GM23338 (cell line): ENCODE measurements at regions not wholly inside any gene's neighbourhood (a gene's known extent, or its start where the extent isn't known, plus 50 kb on each side); places are given as distances from the start of the nearest gene placed in this dataset.

Source experiments
- ATAC-seq: fragments of 200-7000 bp; cut with Tn5 transposase; 3 replicates; pipeline ENCODE4 v1.9.1; 2020
- DNase-seq: peaks from one replicate; pipeline ENCODE4 v3.0.0-alpha.2; 2015; ENCODE audit warnings: low spot score
- H2AFZ ChIP-seq: fragments of 200-600 bp; sonication (generic); 2 replicates; pipeline ENCODE4 v1.8.0; 2016; ENCODE audit warnings: antibody characterized with exemption, mild to moderate bottlenecking, moderate library complexity
- H3F3A ChIP-seq: fragments of 200-600 bp; sonication (generic); replicated peaks from 2 replicates; pipeline ENCODE4 v1.8.0; 2017; ENCODE audit warnings: antibody characterized with exemption, mixed run types, low read depth
- H3K27ac ChIP-seq: fragments of 200-600 bp; sonication (generic); 2 replicates; pipeline ENCODE4 v1.6.1; 2016; ENCODE audit warnings: low read depth
- H3K27me3 ChIP-seq: fragments of 200-600 bp; sonication (generic); 2 replicates; pipeline ENCODE4 v1.8.0; 2016; ENCODE audit warnings: mild to moderate bottlenecking, mixed run types, moderate library complexity; ENCODE audit not compliant: insufficient read depth
- H3K36me3 ChIP-seq: fragments of 200-600 bp; sonication (generic); 2 replicates; pipeline ENCODE4 v1.8.0; 2016; ENCODE audit warnings: mild to moderate bottlenecking; ENCODE audit not compliant: insufficient read depth
- H3K4me1 ChIP-seq: fragments of 200-600 bp; sonication (generic); 2 replicates; pipeline ENCODE4 v1.8.0; 2016; ENCODE audit warnings: mild to moderate bottlenecking, moderate library complexity; ENCODE audit not compliant: insufficient read depth
- H3K4me2 ChIP-seq: fragments of 200-600 bp; sonication (generic); 2 replicates; pipeline ENCODE4 v1.7.1; 2017; ENCODE audit warnings: mixed run types
- H3K4me3 ChIP-seq: fragments of 200-600 bp; sonication (generic); 2 replicates; pipeline ENCODE4 v1.6.1; 2016; ENCODE audit warnings: mixed run types
- H3K79me2 ChIP-seq: fragments of 200-600 bp; sonication (generic); replicated peaks from 2 replicates; pipeline ENCODE4 v1.8.0; 2017; ENCODE audit warnings: mild to moderate bottlenecking; ENCODE audit not compliant: insufficient read depth
- H3K9me2 ChIP-seq: fragments of 200-600 bp; sonication (generic); 2 replicates; pipeline ENCODE4 v1.8.0; 2017; ENCODE audit not compliant: insufficient read depth
- H4K20me1 ChIP-seq: fragments of 200-600 bp; sonication (generic); replicated peaks from 2 replicates; pipeline ENCODE4 v1.8.0; 2017; ENCODE audit warnings: mild to moderate bottlenecking; ENCODE audit not compliant: insufficient read depth
- H3K27ac Mint-ChIP-seq: 2 replicates; pipeline ENCODE4 v1.8.0; 2020; ENCODE audit warnings: inconsistent platforms, mild to moderate bottlenecking, moderate library complexity, mixed read lengths
- H3K27me3 Mint-ChIP-seq: 3 replicates; pipeline ENCODE4 v1.8.0; 2022; ENCODE audit warnings: low read depth, mild to moderate bottlenecking, moderate library complexity, mixed read lengths, inconsistent platforms; ENCODE audit not compliant: insufficient read depth, poor library complexity
- H3K36me3 Mint-ChIP-seq: 3 replicates; pipeline ENCODE4 v1.8.0; 2021; ENCODE audit warnings: low read depth, mild to moderate bottlenecking, inconsistent platforms, moderate library complexity, mixed read lengths
- H3K4me1 Mint-ChIP-seq: 3 replicates; pipeline ENCODE4 v1.8.0; 2020; ENCODE audit warnings: mild to moderate bottlenecking, inconsistent platforms, mixed read lengths
- H3K4me3 Mint-ChIP-seq: 3 replicates; pipeline ENCODE4 v1.8.0; 2021; ENCODE audit warnings: moderate library complexity, mild to moderate bottlenecking, inconsistent platforms, mixed read lengths
- H3K9me3 Mint-ChIP-seq: 3 replicates; pipeline ENCODE4 v1.8.0; 2020; ENCODE audit warnings: moderate library complexity, mild to moderate bottlenecking, inconsistent platforms, mixed read lengths
- CREB1 ChIP-seq: fragments of 250-450 bp; sonication (Bioruptor Pico); IDR thresholded peaks from 2 replicates; pipeline ENCODE4 v1.5.0; 2020; ENCODE audit warnings: low read depth, mild to moderate bottlenecking, moderate library complexity
- EZH2 ChIP-seq: fragments of 200-600 bp; sonication (generic); IDR thresholded peaks from one replicate; pipeline ENCODE4 v1.8.0; 2017; ENCODE audit warnings: antibody characterized with exemption, mild to moderate bottlenecking, low read depth; ENCODE audit not compliant: unreplicated experiment
- EZH2phosphoT487 ChIP-seq: fragments of 200-600 bp; sonication (generic); IDR thresholded peaks from one replicate; pipeline ENCODE4 v1.8.1; 2018; ENCODE audit warnings: antibody characterized with exemption; ENCODE audit not compliant: unreplicated experiment
- JUNB ChIP-seq: IDR thresholded peaks from one replicate; pipeline ENCODE4 v1.6.1; 2016; ENCODE audit warnings: antibody characterized with exemption; ENCODE audit not compliant: unreplicated experiment
- NANOG ChIP-seq: IDR thresholded peaks from 2 replicates; pipeline ENCODE4 v1.6.1; 2016; ENCODE audit warnings: antibody characterized with exemption, borderline replicate concordance
- POLR2AphosphoS5 ChIP-seq: IDR thresholded peaks from 2 replicates; pipeline ENCODE4 v1.6.1; 2016; ENCODE audit warnings: antibody characterized with exemption, low read depth
- STAT1 ChIP-seq: IDR thresholded peaks from one replicate; pipeline ENCODE4 v1.6.1; 2016; ENCODE audit warnings: antibody characterized with exemption; ENCODE audit not compliant: unreplicated experiment
- ZNF114 ChIP-seq: fragments of 250-450 bp; sonication (Bioruptor Pico); IDR thresholded peaks from 2 replicates; pipeline ENCODE4 v1.5.0; 2020; ENCODE audit warnings: mild to moderate bottlenecking, moderate library complexity
- ZNF331 ChIP-seq: fragments of 250-450 bp; sonication (Bioruptor Pico); IDR thresholded peaks from 2 replicates; pipeline ENCODE4 v1.5.0; 2020; ENCODE audit warnings: low read depth, mild to moderate bottlenecking, moderate library complexity
- TF ChIP-seq, protein P1 (sequence below): IDR thresholded peaks from one replicate; pipeline ENCODE4 v1.6.1; 2018; ENCODE audit warnings: antibody characterized with exemption; ENCODE audit not compliant: unreplicated experiment
- TF ChIP-seq, protein P2 (sequence below): fragments of 250-450 bp; sonication (Bioruptor Pico); IDR thresholded peaks from 2 replicates; pipeline ENCODE4 v1.5.0; 2020; ENCODE audit warnings: mild to moderate bottlenecking, moderate library complexity
- TF ChIP-seq, protein P3 (sequence below): IDR thresholded peaks from 2 replicates; pipeline ENCODE4 v1.6.1; 2016; ENCODE audit warnings: antibody characterized with exemption
- TF ChIP-seq, protein P4 (sequence below), 2 experiments: fragments of 200-600 bp in 1 of 2; sonication (generic) in 1 of 2; conservative IDR thresholded peaks; 2 replicates each; pipeline versions ENCODE4 v1.5.1 to v1.6.1; 2016 to 2017; ENCODE audit warnings: antibody characterized with exemption in 2 of 2, low read depth in 2 of 2, mild to moderate bottlenecking in 2 of 2, moderate library complexity in 1 of 2

DNA sequence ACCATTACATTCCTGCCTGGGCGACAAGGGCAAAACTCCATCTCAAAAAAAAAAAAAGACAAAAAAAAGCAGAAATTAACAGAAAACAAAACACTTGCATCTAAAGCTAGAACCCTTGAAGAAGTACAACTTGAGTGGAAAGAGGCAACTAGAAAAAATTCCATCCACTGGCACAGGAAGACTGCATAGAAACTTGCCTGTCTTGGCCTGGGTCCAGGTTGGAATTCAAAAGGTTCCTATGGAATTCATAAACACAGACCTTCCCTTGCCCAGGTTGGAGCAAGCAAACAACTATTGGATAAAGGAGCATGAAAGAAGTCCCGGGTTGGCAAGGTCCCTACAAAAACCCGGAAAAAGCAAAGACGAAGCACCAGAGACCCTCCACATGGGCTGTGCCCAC lies 69.8 kb downstream of the CCDC71L start:
- H3K27me3 Mint-ChIP-seq = no peaks in the 10 kb centered on the region
- no peaks in the 10 kb centered on the region for H4K20me1 ChIP-seq
- H3F3A ChIP-seq = no peaks in the 10 kb centered on the region
- peaks cover 7% of the 10 kb centered on the region; the same call in 1 of the 2 replicates for H3K9me2 ChIP-seq
- TF ChIP-seq, protein P1, sequence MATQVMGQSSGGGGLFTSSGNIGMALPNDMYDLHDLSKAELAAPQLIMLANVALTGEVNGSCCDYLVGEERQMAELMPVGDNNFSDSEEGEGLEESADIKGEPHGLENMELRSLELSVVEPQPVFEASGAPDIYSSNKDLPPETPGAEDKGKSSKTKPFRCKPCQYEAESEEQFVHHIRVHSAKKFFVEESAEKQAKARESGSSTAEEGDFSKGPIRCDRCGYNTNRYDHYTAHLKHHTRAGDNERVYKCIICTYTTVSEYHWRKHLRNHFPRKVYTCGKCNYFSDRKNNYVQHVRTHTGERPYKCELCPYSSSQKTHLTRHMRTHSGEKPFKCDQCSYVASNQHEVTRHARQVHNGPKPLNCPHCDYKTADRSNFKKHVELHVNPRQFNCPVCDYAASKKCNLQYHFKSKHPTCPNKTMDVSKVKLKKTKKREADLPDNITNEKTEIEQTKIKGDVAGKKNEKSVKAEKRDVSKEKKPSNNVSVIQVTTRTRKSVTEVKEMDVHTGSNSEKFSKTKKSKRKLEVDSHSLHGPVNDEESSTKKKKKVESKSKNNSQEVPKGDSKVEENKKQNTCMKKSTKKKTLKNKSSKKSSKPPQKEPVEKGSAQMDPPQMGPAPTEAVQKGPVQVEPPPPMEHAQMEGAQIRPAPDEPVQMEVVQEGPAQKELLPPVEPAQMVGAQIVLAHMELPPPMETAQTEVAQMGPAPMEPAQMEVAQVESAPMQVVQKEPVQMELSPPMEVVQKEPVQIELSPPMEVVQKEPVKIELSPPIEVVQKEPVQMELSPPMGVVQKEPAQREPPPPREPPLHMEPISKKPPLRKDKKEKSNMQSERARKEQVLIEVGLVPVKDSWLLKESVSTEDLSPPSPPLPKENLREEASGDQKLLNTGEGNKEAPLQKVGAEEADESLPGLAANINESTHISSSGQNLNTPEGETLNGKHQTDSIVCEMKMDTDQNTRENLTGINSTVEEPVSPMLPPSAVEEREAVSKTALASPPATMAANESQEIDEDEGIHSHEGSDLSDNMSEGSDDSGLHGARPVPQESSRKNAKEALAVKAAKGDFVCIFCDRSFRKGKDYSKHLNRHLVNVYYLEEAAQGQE = no peak
- no peak for TF ChIP-seq JUNB
- TF ChIP-seq POLR2AphosphoS5 = no peak
- no peak for TF ChIP-seq CREB1
- no peak for TF ChIP-seq EZH2phosphoT487
- no peak for TF ChIP-seq EZH2
- no peak for TF ChIP-seq NANOG
- no peak for TF ChIP-seq ZNF114
- TF ChIP-seq STAT1 = no peak
- TF ChIP-seq, protein P2, sequence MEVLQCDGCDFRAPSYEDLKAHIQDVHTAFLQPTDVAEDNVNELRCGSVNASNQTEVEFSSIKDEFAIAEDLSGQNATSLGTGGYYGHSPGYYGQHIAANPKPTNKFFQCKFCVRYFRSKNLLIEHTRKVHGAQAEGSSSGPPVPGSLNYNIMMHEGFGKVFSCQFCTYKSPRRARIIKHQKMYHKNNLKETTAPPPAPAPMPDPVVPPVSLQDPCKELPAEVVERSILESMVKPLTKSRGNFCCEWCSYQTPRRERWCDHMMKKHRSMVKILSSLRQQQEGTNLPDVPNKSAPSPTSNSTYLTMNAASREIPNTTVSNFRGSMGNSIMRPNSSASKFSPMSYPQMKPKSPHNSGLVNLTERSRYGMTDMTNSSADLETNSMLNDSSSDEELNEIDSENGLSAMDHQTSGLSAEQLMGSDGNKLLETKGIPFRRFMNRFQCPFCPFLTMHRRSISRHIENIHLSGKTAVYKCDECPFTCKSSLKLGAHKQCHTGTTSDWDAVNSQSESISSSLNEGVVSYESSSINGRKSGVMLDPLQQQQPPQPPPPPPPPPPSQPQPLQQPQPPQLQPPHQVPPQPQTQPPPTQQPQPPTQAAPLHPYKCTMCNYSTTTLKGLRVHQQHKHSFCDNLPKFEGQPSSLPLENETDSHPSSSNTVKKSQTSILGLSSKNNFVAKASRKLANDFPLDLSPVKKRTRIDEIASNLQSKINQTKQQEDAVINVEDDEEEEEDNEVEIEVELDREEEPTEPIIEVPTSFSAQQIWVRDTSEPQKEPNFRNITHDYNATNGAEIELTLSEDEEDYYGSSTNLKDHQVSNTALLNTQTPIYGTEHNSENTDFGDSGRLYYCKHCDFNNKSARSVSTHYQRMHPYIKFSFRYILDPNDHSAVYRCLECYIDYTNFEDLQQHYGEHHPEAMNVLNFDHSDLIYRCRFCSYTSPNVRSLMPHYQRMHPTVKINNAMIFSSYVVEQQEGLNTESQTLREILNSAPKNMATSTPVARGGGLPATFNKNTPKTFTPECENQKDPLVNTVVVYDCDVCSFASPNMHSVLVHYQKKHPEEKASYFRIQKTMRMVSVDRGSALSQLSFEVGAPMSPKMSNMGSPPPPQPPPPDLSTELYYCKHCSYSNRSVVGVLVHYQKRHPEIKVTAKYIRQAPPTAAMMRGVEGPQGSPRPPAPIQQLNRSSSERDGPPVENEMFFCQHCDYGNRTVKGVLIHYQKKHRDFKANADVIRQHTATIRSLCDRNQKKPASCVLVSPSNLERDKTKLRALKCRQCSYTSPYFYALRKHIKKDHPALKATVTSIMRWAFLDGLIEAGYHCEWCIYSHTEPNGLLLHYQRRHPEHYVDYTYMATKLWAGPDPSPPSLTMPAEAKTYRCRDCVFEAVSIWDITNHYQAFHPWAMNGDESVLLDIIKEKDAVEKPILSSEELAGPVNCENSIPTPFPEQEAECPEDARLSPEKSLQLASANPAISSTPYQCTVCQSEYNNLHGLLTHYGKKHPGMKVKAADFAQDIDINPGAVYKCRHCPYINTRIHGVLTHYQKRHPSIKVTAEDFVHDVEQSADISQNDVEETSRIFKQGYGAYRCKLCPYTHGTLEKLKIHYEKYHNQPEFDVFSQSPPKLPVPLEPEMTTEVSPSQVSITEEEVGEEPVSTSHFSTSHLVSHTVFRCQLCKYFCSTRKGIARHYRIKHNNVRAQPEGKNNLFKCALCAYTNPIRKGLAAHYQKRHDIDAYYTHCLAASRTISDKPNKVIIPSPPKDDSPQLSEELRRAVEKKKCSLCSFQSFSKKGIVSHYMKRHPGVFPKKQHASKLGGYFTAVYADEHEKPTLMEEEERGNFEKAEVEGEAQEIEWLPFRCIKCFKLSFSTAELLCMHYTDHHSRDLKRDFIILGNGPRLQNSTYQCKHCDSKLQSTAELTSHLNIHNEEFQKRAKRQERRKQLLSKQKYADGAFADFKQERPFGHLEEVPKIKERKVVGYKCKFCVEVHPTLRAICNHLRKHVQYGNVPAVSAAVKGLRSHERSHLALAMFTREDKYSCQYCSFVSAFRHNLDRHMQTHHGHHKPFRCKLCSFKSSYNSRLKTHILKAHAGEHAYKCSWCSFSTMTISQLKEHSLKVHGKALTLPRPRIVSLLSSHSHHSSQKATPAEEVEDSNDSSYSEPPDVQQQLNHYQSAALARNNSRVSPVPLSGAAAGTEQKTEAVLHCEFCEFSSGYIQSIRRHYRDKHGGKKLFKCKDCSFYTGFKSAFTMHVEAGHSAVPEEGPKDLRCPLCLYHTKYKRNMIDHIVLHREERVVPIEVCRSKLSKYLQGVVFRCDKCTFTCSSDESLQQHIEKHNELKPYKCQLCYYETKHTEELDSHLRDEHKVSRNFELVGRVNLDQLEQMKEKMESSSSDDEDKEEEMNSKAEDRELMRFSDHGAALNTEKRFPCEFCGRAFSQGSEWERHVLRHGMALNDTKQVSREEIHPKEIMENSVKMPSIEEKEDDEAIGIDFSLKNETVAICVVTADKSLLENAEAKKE (CRISPR knock-in tag) = no peak
- TF ChIP-seq, protein P3, sequence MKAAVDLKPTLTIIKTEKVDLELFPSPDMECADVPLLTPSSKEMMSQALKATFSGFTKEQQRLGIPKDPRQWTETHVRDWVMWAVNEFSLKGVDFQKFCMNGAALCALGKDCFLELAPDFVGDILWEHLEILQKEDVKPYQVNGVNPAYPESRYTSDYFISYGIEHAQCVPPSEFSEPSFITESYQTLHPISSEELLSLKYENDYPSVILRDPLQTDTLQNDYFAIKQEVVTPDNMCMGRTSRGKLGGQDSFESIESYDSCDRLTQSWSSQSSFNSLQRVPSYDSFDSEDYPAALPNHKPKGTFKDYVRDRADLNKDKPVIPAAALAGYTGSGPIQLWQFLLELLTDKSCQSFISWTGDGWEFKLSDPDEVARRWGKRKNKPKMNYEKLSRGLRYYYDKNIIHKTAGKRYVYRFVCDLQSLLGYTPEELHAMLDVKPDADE = no peak
- TF ChIP-seq ZNF331 (CRISPR knock-in tag) = no peak
- TF ChIP-seq, protein P4, sequence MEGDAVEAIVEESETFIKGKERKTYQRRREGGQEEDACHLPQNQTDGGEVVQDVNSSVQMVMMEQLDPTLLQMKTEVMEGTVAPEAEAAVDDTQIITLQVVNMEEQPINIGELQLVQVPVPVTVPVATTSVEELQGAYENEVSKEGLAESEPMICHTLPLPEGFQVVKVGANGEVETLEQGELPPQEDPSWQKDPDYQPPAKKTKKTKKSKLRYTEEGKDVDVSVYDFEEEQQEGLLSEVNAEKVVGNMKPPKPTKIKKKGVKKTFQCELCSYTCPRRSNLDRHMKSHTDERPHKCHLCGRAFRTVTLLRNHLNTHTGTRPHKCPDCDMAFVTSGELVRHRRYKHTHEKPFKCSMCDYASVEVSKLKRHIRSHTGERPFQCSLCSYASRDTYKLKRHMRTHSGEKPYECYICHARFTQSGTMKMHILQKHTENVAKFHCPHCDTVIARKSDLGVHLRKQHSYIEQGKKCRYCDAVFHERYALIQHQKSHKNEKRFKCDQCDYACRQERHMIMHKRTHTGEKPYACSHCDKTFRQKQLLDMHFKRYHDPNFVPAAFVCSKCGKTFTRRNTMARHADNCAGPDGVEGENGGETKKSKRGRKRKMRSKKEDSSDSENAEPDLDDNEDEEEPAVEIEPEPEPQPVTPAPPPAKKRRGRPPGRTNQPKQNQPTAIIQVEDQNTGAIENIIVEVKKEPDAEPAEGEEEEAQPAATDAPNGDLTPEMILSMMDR (conservative IDR thresholded peaks at IDR 0.05; ENCODE audit: low read depth in 2 of 2) = no peak
- no peak overlapping the region for H3K27ac ChIP-seq
- ATAC-seq (no peak), DNase-seq (no peak)
- no peaks in the 10 kb centered on the region for H3K4me1 Mint-ChIP-seq
- no peaks in the 10 kb centered on the region for H3K9me3 Mint-ChIP-seq
- no peak overlapping the region for H3K4me3 ChIP-seq
- no peaks in the 10 kb centered on the region; the same call in 2 of the 3 replicates for H3K36me3 Mint-ChIP-seq
- no peak overlapping the region for H3K27ac Mint-ChIP-seq
- H3K4me3 Mint-ChIP-seq = no peak overlapping the region
- no peaks in the 10 kb centered on the region for H3K27me3 ChIP-seq
- no peak overlapping the region for H2AFZ ChIP-seq
- H3K4me1 ChIP-seq = no peaks in the 10 kb centered on the region
- no peaks in the 10 kb centered on the region for H3K79me2 ChIP-seq
- H3K36me3 ChIP-seq = no peaks in the 10 kb centered on the region
- H3K4me2 ChIP-seq = no peak overlapping the region
